NCI-H524 (cell line): ENCODE measurements at regions not wholly inside any gene's neighbourhood (a gene's known extent, or its start where the extent isn't known, plus 50 kb on each side); places are given as distances from the start of the nearest gene placed in this dataset.
"Not testable (repeated sequence)": the region's sequence is repeated elsewhere in the genome, so short reads cannot be mapped to it uniquely, and the experiment has no call there.

Experiments used
- DNase-seq, 2 experiments: peaks; one replicate each; lab custom pipeline; 2025; lab: John Stamatoyannopoulos, UW

GRCh38 chr10:42988069-42988468, 88.8 kb upstream of the RET start:
- DNase-seq = no peak

GRCh38 chr10:42988517-42989395, 88.1 kb upstream of the RET start:
- DNase-seq = no peak

GRCh38 chr10:42989481-42989921, 87.4 kb upstream of the RET start:
- no peak for DNase-seq

- DNase-seq = no peak
Measured at GRCh38 chr10:42990016-42990720, 86.7 kb upstream of the RET start.

- DNase-seq = no peak
Measured at GRCh38 chr10:42990721-42991441, 86.0 kb upstream of the RET start.

GRCh38 chr10:42991442-42992098, 85.3 kb upstream of the RET start:
- no peak for DNase-seq

DNA sequence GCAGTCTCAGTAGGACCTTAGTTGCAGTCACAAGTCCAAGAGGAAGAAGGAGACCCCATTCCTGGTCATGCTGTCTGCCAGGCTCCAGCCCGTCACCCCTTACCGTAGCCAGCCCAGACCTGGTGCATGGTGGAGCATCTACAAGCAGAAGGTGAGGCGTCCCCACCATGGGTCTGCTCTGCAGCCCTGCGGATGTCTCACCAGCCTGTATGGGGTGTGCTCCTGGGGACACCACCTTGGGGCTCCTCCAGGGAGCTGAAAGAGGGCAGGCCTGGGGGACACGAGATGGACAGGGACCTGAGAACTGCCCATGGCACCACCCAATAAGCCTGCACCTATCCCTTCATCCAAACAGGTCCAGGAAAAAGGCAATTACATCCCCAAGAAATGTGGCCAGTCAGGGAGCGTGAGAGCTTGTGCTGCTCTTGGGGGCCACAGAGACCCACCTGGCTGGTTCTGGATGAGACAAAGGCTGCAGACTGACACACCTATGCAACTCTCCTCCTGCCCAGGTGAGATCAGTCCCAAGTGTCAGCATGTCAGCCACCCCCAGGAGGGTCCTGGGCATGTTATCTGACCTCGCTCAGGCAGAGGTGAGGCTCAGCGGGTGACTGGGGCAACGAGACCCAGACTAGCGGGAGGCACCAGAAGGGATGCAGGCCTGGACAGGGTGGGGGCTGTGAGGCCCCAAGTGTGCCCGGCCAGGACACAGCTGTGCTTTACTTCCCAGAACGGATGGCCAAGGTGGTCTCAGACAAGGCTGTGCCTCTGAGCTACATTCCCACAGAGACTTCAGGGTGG, 84.5 kb upstream of the RET start:
- DNase-seq = no peak

- DNase-seq = no peak
Measured at GRCh38 chr10:42992957-42993390, 83.9 kb upstream of the RET start.

- DNase-seq = not testable (repeated sequence)
Measured at GRCh38 chr10:42994909-42995308, 82.0 kb upstream of the RET start.

DNA sequence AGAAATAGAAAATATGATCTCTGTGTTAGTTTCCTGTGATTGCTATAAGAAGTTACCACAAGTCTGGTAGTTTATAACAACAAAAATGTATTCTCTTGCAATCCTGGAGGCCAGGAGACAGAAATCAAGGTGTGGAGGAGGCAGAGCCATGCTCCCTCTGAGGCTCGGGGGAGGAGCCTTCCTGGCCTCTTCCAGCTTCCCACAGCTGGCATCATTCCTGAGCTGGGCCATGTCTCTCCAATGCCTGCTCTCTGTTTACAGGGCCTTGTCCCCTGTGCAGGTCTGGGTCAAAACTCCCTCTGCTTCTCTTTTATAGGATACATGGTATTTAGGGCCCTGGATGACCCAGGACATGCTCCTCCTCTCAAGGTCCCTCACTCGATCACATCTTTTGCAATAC, 81.3 kb upstream of the RET start:
- no peak for DNase-seq

- no peak for DNase-seq
Measured at GRCh38 chr10:42996588-42996987, 80.3 kb upstream of the RET start.

DNA sequence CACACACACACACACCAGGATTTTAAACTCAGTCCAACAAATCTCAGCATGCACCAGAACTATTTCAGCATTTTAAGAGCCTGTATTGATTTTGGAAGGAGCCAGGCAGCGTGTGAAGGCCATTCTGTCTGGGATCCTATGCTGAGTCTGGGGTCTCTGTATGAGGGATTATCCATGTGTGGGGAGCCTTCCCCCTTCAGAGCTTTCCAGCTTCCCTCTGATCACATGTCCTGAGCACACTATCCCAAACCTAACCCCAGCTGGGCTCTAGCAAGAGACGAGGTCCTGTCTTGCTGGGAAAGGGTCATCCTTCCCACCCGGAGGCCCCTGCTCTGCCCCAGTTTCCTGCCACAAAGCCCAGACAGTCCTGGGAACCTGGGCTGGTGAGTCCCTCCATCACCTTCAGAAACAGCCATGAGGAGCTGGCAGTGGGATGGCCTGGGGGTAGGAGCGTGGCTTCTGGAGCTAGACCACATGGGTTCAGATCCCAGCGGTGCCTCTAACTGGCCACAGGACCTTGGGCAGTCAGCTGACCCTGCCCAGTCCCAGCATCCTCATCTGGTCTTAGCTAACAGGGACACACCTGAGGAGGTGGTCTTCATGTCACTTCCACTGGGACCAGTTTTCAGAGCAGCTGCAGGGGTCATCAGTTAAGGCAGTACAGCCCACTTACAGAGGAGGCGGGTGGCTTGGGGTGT, 79.6 kb upstream of the RET start:
- DNase-seq = no peak

GRCh38 chr10:42997849-42998165, 79.1 kb upstream of the RET start:
- no peak for DNase-seq

DNA sequence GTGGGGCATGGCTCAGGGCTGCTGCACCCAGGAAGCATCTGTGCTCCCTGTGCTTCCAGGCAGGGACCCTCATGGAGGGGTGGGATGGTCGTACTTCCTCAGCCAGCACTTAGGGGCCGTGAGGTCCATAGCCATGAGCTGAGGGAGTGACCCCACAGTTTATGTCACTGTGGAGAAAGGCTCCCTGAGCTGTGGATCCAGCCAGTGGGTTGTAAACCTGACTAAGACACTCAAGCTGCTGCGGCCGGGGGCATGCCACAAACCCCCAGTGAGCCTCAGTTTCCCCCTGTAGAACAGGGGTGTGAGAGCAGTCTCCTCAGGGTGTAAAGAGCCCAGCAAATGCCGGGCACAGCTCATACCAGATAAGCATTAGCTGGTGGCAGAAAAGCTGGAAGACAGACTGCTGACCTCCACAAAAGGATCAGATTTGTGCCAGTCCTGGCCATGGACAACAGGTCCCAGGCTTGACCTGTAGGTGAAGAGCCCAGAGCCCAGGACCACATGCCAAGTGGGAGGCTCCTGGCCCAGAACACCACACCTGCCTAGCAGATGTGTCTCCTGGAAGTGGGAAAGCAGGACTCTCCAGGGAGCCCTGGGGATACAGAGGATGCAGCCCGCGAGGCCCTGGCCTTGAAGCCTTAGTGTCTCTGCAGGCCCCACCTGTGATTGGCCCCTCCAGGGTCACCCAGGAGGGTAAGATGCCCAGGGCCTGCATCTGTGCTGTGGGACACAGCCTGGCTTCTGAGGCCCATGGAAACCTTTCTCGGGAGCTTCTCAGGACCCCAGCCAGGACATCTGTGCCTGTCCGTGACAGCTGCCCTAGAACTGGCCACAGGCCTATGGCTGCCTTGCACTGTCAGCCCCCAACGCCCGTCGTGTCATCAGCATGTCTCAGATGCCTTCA, 78.1 kb upstream of the RET start:
- DNase-seq = no peak

GRCh38 chr10:42999385-43000020, 77.4 kb upstream of the RET start:
- no peak for DNase-seq

DNA sequence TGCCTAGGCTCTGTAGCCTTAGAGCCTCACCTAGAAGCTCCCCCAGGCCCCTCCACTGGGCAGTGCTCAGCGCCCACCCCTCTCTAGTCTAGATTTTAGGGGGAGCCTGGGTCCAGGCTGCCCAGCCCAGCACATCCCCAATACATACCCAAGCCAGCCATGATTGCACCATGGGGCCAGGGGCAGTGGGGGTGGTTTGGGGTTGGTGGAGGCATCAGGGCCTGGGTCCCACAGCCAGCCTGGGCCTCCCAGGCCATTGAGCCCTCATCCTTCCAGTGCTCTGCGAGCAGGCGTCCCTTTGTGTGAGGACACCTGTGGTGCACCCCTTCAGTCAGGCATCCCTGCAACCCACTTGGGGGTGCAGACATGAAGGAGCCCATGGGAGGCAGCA, 76.9 kb upstream of the RET start:
- DNase-seq = no peak

- DNase-seq = no peak
Measured at GRCh38 chr10:43000651-43001426, 76.0 kb upstream of the RET start.

DNA sequence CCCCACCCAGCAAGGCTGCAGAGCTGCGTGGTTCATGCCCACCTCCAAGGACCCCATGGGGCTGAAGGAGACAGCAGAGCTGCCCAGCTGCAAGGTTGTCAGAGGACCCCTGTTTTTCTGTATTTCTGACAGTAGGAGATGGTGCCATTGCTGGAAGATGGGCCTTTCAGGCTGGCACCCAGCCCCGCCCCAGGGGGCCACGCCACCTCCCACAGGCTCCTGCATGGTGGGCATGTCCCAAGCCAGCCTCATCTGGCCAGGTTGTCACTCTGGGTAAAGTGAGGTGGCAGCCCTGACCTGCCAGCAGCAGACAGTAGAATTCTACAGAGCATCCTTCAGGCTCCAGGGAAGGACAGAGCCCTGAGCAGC, 75.5 kb upstream of the RET start:
- no peak for DNase-seq

GRCh38 chr10:43002596-43002995, 74.3 kb upstream of the RET start:
- DNase-seq = no peak
